HG03095 (cell line): ENCODE measurements at regions not wholly inside any gene's neighbourhood (a gene's known extent, or its start where the extent isn't known, plus 50 kb on each side); places are given as distances from the start of the nearest gene placed in this dataset.

Experiments used
- ATAC-seq: cut with Tn5 transposase; IDR thresholded peaks from one replicate; pipeline ENCODE4 v1.9.1; 2021; ENCODE audit warnings: moderate library complexity; ENCODE audit not compliant: unreplicated experiment

- no peak for ATAC-seq
Measured at GRCh38 chr1:110765640-110766335, 91.0 kb upstream of the KCNA3 start.

GRCh38 chr1:110763149-110763548 lies 88.4 kb upstream of the KCNA3 start:
- ATAC-seq: no peak

GRCh38 chr1:110760321-110760720 lies 85.6 kb upstream of the KCNA3 start:
- no peak for ATAC-seq

GRCh38 chr1:110756506-110756905 lies 81.8 kb upstream of the KCNA3 start:
- ATAC-seq: no peak

- no peak for ATAC-seq
Measured at GRCh38 chr1:110752941-110753725, 78.4 kb upstream of the KCNA3 start.

GRCh38 chr1:110750562-110750961 lies 75.8 kb upstream of the KCNA3 start:
- no peak for ATAC-seq

- no peak for ATAC-seq
Measured at GRCh38 chr1:110749960-110750359, 75.2 kb upstream of the KCNA3 start.

- ATAC-seq: no peak
Measured at GRCh38 chr1:110746644-110747259, 72.0 kb upstream of the KCNA3 start.

- no peak for ATAC-seq
Measured at GRCh38 chr1:110743397-110743796, 68.7 kb upstream of the KCNA3 start.

GRCh38 chr1:110736900-110737605 lies 62.3 kb upstream of the KCNA3 start:
- no peak for ATAC-seq

GRCh38 chr1:110734133-110734680 lies 59.5 kb upstream of the KCNA3 start:
- no peak for ATAC-seq

GRCh38 chr1:110731529-110731928 lies 56.8 kb upstream of the KCNA3 start:
- ATAC-seq: no peak

- no peak for ATAC-seq
Measured at GRCh38 chr1:110728388-110729001, 53.8 kb upstream of the KCNA3 start.

GRCh38 chr1:110727246-110727645 lies 52.5 kb upstream of the KCNA3 start:
- ATAC-seq: peak; percentile 8

GRCh38 chr1:110726755-110727154 lies 52.0 kb upstream of the KCNA3 start:
- ATAC-seq: peak; percentile 86
